ENCODE measurements at regions not wholly inside any gene's neighbourhood (a gene's known extent, or its start where the extent isn't known, plus 50 kb on each side); places are given as distances from the start of the nearest gene placed in this dataset.

DNA sequence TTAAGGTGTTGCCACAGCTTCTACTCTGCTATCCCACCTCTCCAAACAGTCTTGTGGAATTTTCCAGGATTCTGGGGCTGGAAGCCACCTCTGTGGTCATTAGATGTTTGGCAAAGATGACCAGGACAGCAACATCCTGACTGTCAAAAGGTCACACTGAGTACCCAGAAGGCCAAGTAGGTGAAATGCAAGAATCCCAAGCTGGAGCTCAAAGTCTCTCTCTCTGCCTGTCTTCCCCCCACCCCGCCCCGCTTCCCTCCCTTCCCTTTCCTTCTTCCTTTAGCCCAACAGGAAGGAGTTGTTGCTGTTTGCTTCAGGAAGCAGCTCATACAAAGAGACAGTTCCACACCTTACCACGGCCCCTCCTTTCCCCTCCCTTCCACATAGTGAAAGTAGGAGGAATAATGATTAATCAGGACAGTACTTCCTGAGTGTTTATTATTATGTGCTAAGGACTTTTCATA lies 75.6 kb upstream of the SLC2A1 start:
- Histone ChIP-seq H3K4me2 (no peak overlapping the region), H3F3A (ENCODE audit: low read depth) (peaks cover 27% of the 10 kb centered on the region), H3K36me3 (no peaks in the 10 kb centered on the region), H3K9me3 (ENCODE audit: low read depth) (no peaks in the 10 kb centered on the region), H4K20me1 (ENCODE audit: low read depth) (no peaks in the 10 kb centered on the region), H3K4me3 (no peak overlapping the region), H3K4me1 (peaks cover 54% of the 10 kb centered on the region), H3K27ac (no peak overlapping the region), H3K27me3 (no peaks in the 10 kb centered on the region), H3K79me2 (ENCODE audit: low read depth) (no peaks in the 10 kb centered on the region), H2AFZ (replicated peaks) (peak overlapping the region; percentile 2), H3K9ac (no peak overlapping the region)
- H3K27ac Mint-ChIP-seq, result peak overlapping the region; percentile 93
- peaks cover 2% of the 10 kb centered on the region for H3K27me3 Mint-ChIP-seq (ENCODE audit: insufficient read depth, low read depth)
- TF ChIP-seq EZH2 (IDR thresholded peaks at IDR 0.05) (no peak), EZH2phosphoT487 (IDR thresholded peaks at IDR 0.05) (no peak)
- TF ChIP-seq, protein P1, sequence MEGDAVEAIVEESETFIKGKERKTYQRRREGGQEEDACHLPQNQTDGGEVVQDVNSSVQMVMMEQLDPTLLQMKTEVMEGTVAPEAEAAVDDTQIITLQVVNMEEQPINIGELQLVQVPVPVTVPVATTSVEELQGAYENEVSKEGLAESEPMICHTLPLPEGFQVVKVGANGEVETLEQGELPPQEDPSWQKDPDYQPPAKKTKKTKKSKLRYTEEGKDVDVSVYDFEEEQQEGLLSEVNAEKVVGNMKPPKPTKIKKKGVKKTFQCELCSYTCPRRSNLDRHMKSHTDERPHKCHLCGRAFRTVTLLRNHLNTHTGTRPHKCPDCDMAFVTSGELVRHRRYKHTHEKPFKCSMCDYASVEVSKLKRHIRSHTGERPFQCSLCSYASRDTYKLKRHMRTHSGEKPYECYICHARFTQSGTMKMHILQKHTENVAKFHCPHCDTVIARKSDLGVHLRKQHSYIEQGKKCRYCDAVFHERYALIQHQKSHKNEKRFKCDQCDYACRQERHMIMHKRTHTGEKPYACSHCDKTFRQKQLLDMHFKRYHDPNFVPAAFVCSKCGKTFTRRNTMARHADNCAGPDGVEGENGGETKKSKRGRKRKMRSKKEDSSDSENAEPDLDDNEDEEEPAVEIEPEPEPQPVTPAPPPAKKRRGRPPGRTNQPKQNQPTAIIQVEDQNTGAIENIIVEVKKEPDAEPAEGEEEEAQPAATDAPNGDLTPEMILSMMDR (IDR thresholded peaks at IDR 0.05), result no peak
- H3K36me3 Mint-ChIP-seq, result no peaks in the 10 kb centered on the region
- DNase-seq (ENCODE audit: low spot score), result no peak
- H3K9me3 Mint-ChIP-seq, result no peaks in the 10 kb centered on the region
- peaks cover 52% of the 10 kb centered on the region for H3K4me1 Mint-ChIP-seq
- no peak overlapping the region for H3K4me3 Mint-ChIP-seq

DNA sequence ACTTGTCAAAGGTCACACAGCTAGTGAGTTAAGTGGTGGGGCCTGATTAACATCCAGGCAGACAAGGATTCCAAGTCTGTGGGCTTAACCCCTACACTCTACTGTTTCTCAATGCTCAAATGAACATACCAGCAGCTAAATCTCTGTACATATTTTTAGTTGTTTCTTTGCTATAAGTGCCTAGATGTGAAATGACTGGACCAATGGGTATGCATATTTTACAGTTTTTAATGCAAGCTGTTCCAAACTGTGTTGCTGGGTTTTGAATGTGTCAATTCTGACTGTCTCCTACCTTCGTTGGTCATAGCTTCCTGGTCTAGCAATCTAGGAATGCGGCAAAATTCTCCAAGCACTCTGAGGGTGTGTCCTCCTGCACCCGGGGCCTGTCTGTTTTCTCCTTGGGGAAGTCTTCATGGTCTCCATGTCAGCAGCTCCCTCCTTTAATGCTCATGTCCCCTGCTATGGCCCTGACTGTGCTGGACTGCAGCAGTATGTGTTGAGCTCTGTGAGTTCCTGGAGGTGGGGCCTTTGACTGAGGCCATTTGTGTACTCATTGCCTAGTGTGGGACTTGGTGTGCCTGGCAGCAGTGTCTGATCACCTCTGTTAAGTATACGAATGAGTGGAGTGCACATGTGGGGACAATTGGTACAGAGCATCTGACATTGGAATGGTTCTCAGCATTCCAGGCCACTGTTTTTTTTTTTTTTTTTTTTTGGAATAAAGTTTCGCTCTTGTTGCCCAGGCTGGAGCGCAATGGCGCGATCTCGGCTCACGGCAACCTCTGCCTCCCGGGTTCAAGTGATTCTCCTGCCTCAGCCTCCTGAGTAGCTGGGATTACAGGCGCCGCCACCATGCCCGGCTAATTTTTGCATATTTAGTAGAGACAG lies 72.9 kb upstream of the SLC2A1 start:
- peaks cover 41% of the 10 kb centered on the region for H3K4me1 Mint-ChIP-seq
- no peaks in the 10 kb centered on the region for H3K9me3 Mint-ChIP-seq
- peak overlapping the region; percentile 50 for H3K27ac Mint-ChIP-seq
- no peak overlapping the region for H3K4me3 Mint-ChIP-seq
- H3K79me2 ChIP-seq (ENCODE audit: low read depth), result no peaks in the 10 kb centered on the region
- DNase-seq (ENCODE audit: low spot score), result no peak
- H3K27me3 Mint-ChIP-seq (ENCODE audit: insufficient read depth, low read depth), result peaks cover 4% of the 10 kb centered on the region
- H3K4me2 ChIP-seq, result no peak overlapping the region
- no peak overlapping the region for H3K4me3 ChIP-seq
- H3K36me3 Mint-ChIP-seq, result no peaks in the 10 kb centered on the region
- no peak for TF ChIP-seq EZH2phosphoT487 (IDR thresholded peaks at IDR 0.05)
- TF ChIP-seq, protein P1 (IDR thresholded peaks at IDR 0.05), result no peak
- TF ChIP-seq EZH2 (IDR thresholded peaks at IDR 0.05), result no peak
- no peak overlapping the region for H2AFZ ChIP-seq (replicated peaks)
- H3K27me3 ChIP-seq, result no peaks in the 10 kb centered on the region
- H4K20me1 ChIP-seq (ENCODE audit: low read depth), result no peaks in the 10 kb centered on the region
- H3K36me3 ChIP-seq, result no peaks in the 10 kb centered on the region
- no peak overlapping the region for H3K27ac ChIP-seq
- no peak overlapping the region for H3K9ac ChIP-seq
- H3K4me1 ChIP-seq, result peaks cover 47% of the 10 kb centered on the region
- H3F3A ChIP-seq (ENCODE audit: low read depth), result peaks cover 25% of the 10 kb centered on the region
- H3K9me3 ChIP-seq (ENCODE audit: low read depth), result no peaks in the 10 kb centered on the region

GRCh38 chr1:43024905-43025304 lies 66.2 kb upstream of the SLC2A1 start:
- H3K27ac ChIP-seq, result no peak overlapping the region
- H3K4me1 ChIP-seq, result peaks cover 22% of the 10 kb centered on the region

More at GRCh38 chr1:43024905-43025304, 66.2 kb upstream of the SLC2A1 start:
- Histone ChIP-seq H3K9ac (no peak overlapping the region), H3K4me3 (no peak overlapping the region), H3K4me2 (no peak overlapping the region), H4K20me1 (ENCODE audit: low read depth) (no peaks in the 10 kb centered on the region), H3K9me3 (ENCODE audit: low read depth) (no peaks in the 10 kb centered on the region), H3K27me3 (no peaks in the 10 kb centered on the region), H3K36me3 (no peaks in the 10 kb centered on the region), H3F3A (ENCODE audit: low read depth) (peaks cover 11% of the 10 kb centered on the region), H3K79me2 (ENCODE audit: low read depth) (no peaks in the 10 kb centered on the region), H2AFZ (replicated peaks) (no peak overlapping the region)
- H3K4me1 Mint-ChIP-seq, result peaks cover 18% of the 10 kb centered on the region
- peaks cover 4% of the 10 kb centered on the region for H3K27me3 Mint-ChIP-seq (ENCODE audit: insufficient read depth, low read depth)
- H3K27ac Mint-ChIP-seq, result no peak overlapping the region
- H3K36me3 Mint-ChIP-seq, result no peaks in the 10 kb centered on the region
- TF ChIP-seq EZH2 (IDR thresholded peaks at IDR 0.05) (no peak), EZH2phosphoT487 (IDR thresholded peaks at IDR 0.05) (no peak)
- TF ChIP-seq, protein P1 (IDR thresholded peaks at IDR 0.05), result no peak
- H3K4me3 Mint-ChIP-seq, result no peak overlapping the region
- no peak for DNase-seq (ENCODE audit: low spot score)
- H3K9me3 Mint-ChIP-seq, result no peaks in the 10 kb centered on the region

Data from neural progenitor cell (in vitro differentiated cells).